ENCODE measurements at regions not wholly inside any gene's neighbourhood (a gene's known extent, or its start where the extent isn't known, plus 50 kb on each side); places are given as distances from the start of the nearest gene placed in this dataset.

DNA sequence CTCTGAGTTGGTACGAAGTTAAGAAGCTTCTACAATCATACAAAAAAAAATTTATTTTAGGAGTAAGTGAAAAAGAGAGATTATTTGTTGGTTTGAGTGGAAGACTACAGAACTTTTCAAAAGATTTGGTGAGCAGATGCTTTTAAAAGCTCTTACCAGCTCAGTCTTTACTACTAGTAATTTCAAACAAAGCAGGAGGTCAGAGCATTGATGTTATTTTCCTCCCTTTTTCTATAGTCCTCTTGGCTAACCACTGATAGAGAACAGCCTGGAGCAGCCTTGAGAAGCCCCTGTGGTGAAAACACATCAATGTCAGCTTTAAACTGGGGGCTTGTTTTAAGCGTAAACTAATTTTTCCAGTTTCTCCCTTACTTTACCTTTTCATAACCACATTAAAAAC lies 559.3 kb upstream of the CDH2 start:
- TF ChIP-seq, protein P1, sequence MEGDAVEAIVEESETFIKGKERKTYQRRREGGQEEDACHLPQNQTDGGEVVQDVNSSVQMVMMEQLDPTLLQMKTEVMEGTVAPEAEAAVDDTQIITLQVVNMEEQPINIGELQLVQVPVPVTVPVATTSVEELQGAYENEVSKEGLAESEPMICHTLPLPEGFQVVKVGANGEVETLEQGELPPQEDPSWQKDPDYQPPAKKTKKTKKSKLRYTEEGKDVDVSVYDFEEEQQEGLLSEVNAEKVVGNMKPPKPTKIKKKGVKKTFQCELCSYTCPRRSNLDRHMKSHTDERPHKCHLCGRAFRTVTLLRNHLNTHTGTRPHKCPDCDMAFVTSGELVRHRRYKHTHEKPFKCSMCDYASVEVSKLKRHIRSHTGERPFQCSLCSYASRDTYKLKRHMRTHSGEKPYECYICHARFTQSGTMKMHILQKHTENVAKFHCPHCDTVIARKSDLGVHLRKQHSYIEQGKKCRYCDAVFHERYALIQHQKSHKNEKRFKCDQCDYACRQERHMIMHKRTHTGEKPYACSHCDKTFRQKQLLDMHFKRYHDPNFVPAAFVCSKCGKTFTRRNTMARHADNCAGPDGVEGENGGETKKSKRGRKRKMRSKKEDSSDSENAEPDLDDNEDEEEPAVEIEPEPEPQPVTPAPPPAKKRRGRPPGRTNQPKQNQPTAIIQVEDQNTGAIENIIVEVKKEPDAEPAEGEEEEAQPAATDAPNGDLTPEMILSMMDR (conservative IDR thresholded peaks at IDR 0.05; ENCODE audit: low read length): no peak
- no peak for TF ChIP-seq EZH2phosphoT487 (IDR thresholded peaks at IDR 0.05; ENCODE audit: borderline replicate concordance)
